HepG2 (cell line): ENCODE measurements at regions not wholly inside any gene's neighbourhood (a gene's known extent, or its start where the extent isn't known, plus 50 kb on each side); places are given as distances from the start of the nearest gene placed in this dataset.

Experiments
- ARID3A ChIP-seq: IDR thresholded peaks from 2 replicates; pipeline ENCODE4 v1.6.1; 2012; ENCODE audit warnings: low read depth, low read length, improper control_type of control experiment
- CEBPB ChIP-seq: IDR thresholded peaks from 2 replicates; pipeline ENCODE4 v1.6.1; 2011; ENCODE audit warnings: low read depth, low read length, improper control_type of control experiment, borderline replicate concordance
- CEBPG ChIP-seq: IDR thresholded peaks from 2 replicates; pipeline ENCODE4 v1.6.1; 2016
- CREB1 ChIP-seq, 2 experiments: fragments of 450-650 bp in 1 of 2; IDR thresholded peaks; 2 replicates each; pipeline ENCODE4 v1.6.1; 2016 to 2017; ENCODE audit warnings: control low read depth in 1 of 2, mild to moderate bottlenecking in 1 of 2, missing compliant biosample characterization in 1 of 2, missing genetic modification characterization in 1 of 2
- FOXP1 ChIP-seq, 2 experiments: fragments of 450-650 bp in 1 of 2; IDR thresholded peaks; 2 replicates each; pipeline ENCODE4 v1.6.1; 2017 to 2018; ENCODE audit warnings: antibody characterized with exemption in 1 of 2
- HES4 ChIP-seq: sonication (generic); formaldehyde crosslinking; IDR thresholded peaks from 2 replicates; pipeline ENCODE4 v1.9.0; 2021; ENCODE audit warnings: mild to moderate bottlenecking, missing genetic modification reagents, borderline replicate concordance
- NCOR1 ChIP-seq: fragments of 200-600 bp; sonication (generic); IDR thresholded peaks from 2 replicates; pipeline ENCODE4 v1.7.0; 2017; ENCODE audit warnings: antibody characterized with exemption, low read length, borderline replicate concordance
- NR2F6 ChIP-seq, 2 experiments: IDR thresholded peaks; 2 replicates each; pipeline ENCODE4 v1.6.1; 2016; ENCODE audit warnings: antibody characterized with exemption in 1 of 2, mild to moderate bottlenecking in 1 of 2
- SMC3 ChIP-seq: IDR thresholded peaks from 2 replicates; pipeline ENCODE4 v1.6.1; 2011; ENCODE audit warnings: low read length, improper control_type of control experiment
- SOX5 ChIP-seq: IDR thresholded peaks from 2 replicates; pipeline ENCODE4 v1.6.1; 2016; ENCODE audit warnings: borderline replicate concordance
- SOX6 ChIP-seq, 2 experiments: fragments of 450-650 bp in 1 of 2; sonication (generic) in 1 of 2; formaldehyde crosslinking in 1 of 2; IDR thresholded peaks; 2 replicates each; pipeline versions ENCODE4 v1.4.0 to v1.6.1; 2017 to 2020; ENCODE audit warnings: antibody characterized with exemption in 1 of 2, mild to moderate bottlenecking in 1 of 2, missing genetic modification reagents in 1 of 2
- STAG1 ChIP-seq: sonication (generic); formaldehyde crosslinking; IDR thresholded peaks from 2 replicates; pipeline ENCODE4 v1.4.0; 2020; ENCODE audit warnings: missing genetic modification reagents
- TERF1 ChIP-seq: sonication (generic); formaldehyde crosslinking; IDR thresholded peaks from 2 replicates; pipeline ENCODE4 v1.8.0; 2022; ENCODE audit warnings: mild to moderate bottlenecking, missing genetic modification reagents, moderate library complexity
- ZMYM4 ChIP-seq: sonication (generic); formaldehyde crosslinking; IDR thresholded peaks from 2 replicates; pipeline ENCODE4 v1.8.1; 2023; ENCODE audit warnings: mild to moderate bottlenecking, missing genetic modification reagents
- ZNF256 ChIP-seq: sonication (generic); formaldehyde crosslinking; conservative IDR thresholded peaks from 2 replicates; pipeline ENCODE4 v1.4.0; 2020; ENCODE audit warnings: missing genetic modification reagents
- ZNF317 ChIP-seq: sonication (generic); formaldehyde crosslinking; IDR thresholded peaks from 2 replicates; pipeline ENCODE4 v1.5.0; 2020; ENCODE audit warnings: mild to moderate bottlenecking, missing genetic modification reagents
- ZNF430 ChIP-seq: sonication (generic); formaldehyde crosslinking; IDR thresholded peaks from 2 replicates; pipeline ENCODE4 v1.9.0; 2021; ENCODE audit warnings: mild to moderate bottlenecking, missing genetic modification reagents
- TF ChIP-seq, protein P1 (sequence below): sonication (generic); formaldehyde crosslinking; IDR thresholded peaks from 2 replicates; pipeline ENCODE4 v1.4.0; 2020; ENCODE audit warnings: missing genetic modification reagents
- TF ChIP-seq, protein P2 (sequence below): sonication (generic); formaldehyde crosslinking; IDR thresholded peaks from 2 replicates; pipeline ENCODE4 v1.5.0; 2020; ENCODE audit warnings: mild to moderate bottlenecking, missing genetic modification reagents, moderate library complexity

GRCh38 chr2:172226244-172227061 is 123.8 kb upstream of the DLX2 start (continued):
- TF ChIP-seq SOX6 (IDR thresholded peaks at IDR 0.05) (no peak), SOX6 (CRISPR knock-in tag; IDR thresholded peaks at IDR 0.05) (peak; percentile 66; the same call in 1 of the 2 replicates), CEBPB (peak; percentile 75), ARID3A (peak; percentile 84), FOXP1 (IDR thresholded peaks at IDR 0.05) (no peak), FOXP1 (CRISPR knock-in tag; IDR thresholded peaks at IDR 0.05) (peak; percentile 10; the same call in 1 of the 2 replicates), HES4 (no peak), ZNF317 (CRISPR knock-in tag) (0 out of 2 replicates have a peak, but pooled peaks have one; percentile 27), SMC3 (peak; percentile 83), CEBPG (CRISPR knock-in tag) (peak; percentile 66), ZNF430 (CRISPR knock-in tag) (peak; percentile 31; the same call in 1 of the 2 replicates), NR2F6 (IDR thresholded peaks at IDR 0.05) (no peak), NR2F6 (CRISPR knock-in tag; IDR thresholded peaks at IDR 0.05) (0 out of 2 replicates have a peak, but pooled peaks have one; percentile 17), TERF1 (CRISPR knock-in tag) (no peak), CREB1 (IDR thresholded peaks at IDR 0.05) (peak; percentile 47), CREB1 (CRISPR knock-in tag; IDR thresholded peaks at IDR 0.05) (0 out of 2 replicates have a peak, but pooled peaks have one; percentile 31), ZMYM4 (0 out of 2 replicates have a peak, but pooled peaks have one; percentile 25), NCOR1 (peak; percentile 51), ZNF256 (CRISPR knock-in tag) (no peak), SOX5 (CRISPR knock-in tag) (peak; percentile 33; the same call in 1 of the 2 replicates), STAG1 (peak; percentile 64)
- TF ChIP-seq, protein P1, sequence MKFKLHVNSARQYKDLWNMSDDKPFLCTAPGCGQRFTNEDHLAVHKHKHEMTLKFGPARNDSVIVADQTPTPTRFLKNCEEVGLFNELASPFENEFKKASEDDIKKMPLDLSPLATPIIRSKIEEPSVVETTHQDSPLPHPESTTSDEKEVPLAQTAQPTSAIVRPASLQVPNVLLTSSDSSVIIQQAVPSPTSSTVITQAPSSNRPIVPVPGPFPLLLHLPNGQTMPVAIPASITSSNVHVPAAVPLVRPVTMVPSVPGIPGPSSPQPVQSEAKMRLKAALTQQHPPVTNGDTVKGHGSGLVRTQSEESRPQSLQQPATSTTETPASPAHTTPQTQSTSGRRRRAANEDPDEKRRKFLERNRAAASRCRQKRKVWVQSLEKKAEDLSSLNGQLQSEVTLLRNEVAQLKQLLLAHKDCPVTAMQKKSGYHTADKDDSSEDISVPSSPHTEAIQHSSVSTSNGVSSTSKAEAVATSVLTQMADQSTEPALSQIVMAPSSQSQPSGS: 0 out of 2 replicates have a peak, but pooled peaks have one; percentile 21
- TF ChIP-seq, protein P2, sequence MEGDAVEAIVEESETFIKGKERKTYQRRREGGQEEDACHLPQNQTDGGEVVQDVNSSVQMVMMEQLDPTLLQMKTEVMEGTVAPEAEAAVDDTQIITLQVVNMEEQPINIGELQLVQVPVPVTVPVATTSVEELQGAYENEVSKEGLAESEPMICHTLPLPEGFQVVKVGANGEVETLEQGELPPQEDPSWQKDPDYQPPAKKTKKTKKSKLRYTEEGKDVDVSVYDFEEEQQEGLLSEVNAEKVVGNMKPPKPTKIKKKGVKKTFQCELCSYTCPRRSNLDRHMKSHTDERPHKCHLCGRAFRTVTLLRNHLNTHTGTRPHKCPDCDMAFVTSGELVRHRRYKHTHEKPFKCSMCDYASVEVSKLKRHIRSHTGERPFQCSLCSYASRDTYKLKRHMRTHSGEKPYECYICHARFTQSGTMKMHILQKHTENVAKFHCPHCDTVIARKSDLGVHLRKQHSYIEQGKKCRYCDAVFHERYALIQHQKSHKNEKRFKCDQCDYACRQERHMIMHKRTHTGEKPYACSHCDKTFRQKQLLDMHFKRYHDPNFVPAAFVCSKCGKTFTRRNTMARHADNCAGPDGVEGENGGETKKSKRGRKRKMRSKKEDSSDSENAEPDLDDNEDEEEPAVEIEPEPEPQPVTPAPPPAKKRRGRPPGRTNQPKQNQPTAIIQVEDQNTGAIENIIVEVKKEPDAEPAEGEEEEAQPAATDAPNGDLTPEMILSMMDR: peak; percentile 64
